NOMO-1 treated with dmso at 0.1 percent for 144 hours (cell line): ENCODE measurements at regions not wholly inside any gene's neighbourhood (a gene's known extent, or its start where the extent isn't known, plus 50 kb on each side); places are given as distances from the start of the nearest gene placed in this dataset.
"Not testable (repeated sequence)": the region's sequence is repeated elsewhere in the genome, so short reads cannot be mapped to it uniquely, and the experiment has no call there.

Source experiments
- DNase-seq: peaks from one replicate; lab custom pipeline; 2025; ENCODE audit not compliant: unreplicated experiment; lab: John Stamatoyannopoulos, UW

- DNase-seq = no peak
Measured at GRCh38 chr19:28463493-28464053, 749.4 kb downstream of the UQCRFS1 start.

GRCh38 chr19:28457620-28458019, 755.3 kb downstream of the UQCRFS1 start:
- DNase-seq = no peak

GRCh38 chr19:28456708-28457320, 756.1 kb downstream of the UQCRFS1 start:
- no peak for DNase-seq

GRCh38 chr19:28456252-28456651, 756.7 kb downstream of the UQCRFS1 start:
- DNase-seq = no peak

GRCh38 chr19:28454083-28454482, 758.9 kb downstream of the UQCRFS1 start:
- DNase-seq = no peak

GRCh38 chr19:28453420-28453819, 759.5 kb downstream of the UQCRFS1 start:
- no peak for DNase-seq

GRCh38 chr19:28449803-28450202, 763.1 kb downstream of the UQCRFS1 start:
- DNase-seq = no peak

- DNase-seq = no peak
Measured at GRCh38 chr19:28446511-28446910, 766.4 kb downstream of the UQCRFS1 start.

GRCh38 chr19:28445826-28446225, 767.1 kb downstream of the UQCRFS1 start:
- no peak for DNase-seq

- DNase-seq = no peak
Measured at GRCh38 chr19:28444362-28444761, 768.6 kb downstream of the UQCRFS1 start.

- DNase-seq = no peak
Measured at GRCh38 chr19:28443361-28443760, 769.6 kb downstream of the UQCRFS1 start.

GRCh38 chr19:28437390-28438346, 775.3 kb downstream of the UQCRFS1 start:
- DNase-seq = no peak

GRCh38 chr19:28436320-28436719, 776.6 kb downstream of the UQCRFS1 start:
- no peak for DNase-seq

GRCh38 chr19:28435551-28436271, 777.2 kb downstream of the UQCRFS1 start:
- no peak for DNase-seq

GRCh38 chr19:28434794-28435193, 778.2 kb downstream of the UQCRFS1 start:
- not testable (repeated sequence) for DNase-seq

- DNase-seq = not testable (repeated sequence)
Measured at GRCh38 chr19:28434365-28434764, 778.6 kb downstream of the UQCRFS1 start.

GRCh38 chr19:28433166-28433565, 779.8 kb downstream of the UQCRFS1 start:
- DNase-seq = not testable (repeated sequence)

- no peak for DNase-seq
Measured at GRCh38 chr19:28430214-28430613, 782.7 kb downstream of the UQCRFS1 start.

GRCh38 chr19:28429356-28429755, 783.6 kb downstream of the UQCRFS1 start:
- DNase-seq = no peak

GRCh38 chr19:28428663-28429348, 784.1 kb downstream of the UQCRFS1 start:
- no peak for DNase-seq
